SIG-M5 (cell line): ENCODE measurements at regions not wholly inside any gene's neighbourhood (a gene's known extent, or its start where the extent isn't known, plus 50 kb on each side); places are given as distances from the start of the nearest gene placed in this dataset.

Experiments
- DNase-seq: peaks from one replicate; lab custom pipeline; 2025; lab: John Stamatoyannopoulos, UW

- no peak for DNase-seq
These were observed 84.9 kb upstream of the SLC44A3 start for GRCh38 chr1:94734963-94735901.

- no peak for DNase-seq
These were observed 88.3 kb upstream of the SLC44A3 start for GRCh38 chr1:94731891-94732290.

GRCh38 chr1:94730450-94730849 is 89.7 kb upstream of the SLC44A3 start:
- no peak for DNase-seq

GRCh38 chr1:94729267-94729666 is 90.9 kb upstream of the SLC44A3 start:
- DNase-seq = no peak

GRCh38 chr1:94727846-94728715 is 92.1 kb upstream of the SLC44A3 start:
- DNase-seq = no peak

- DNase-seq = no peak
These were observed 93.0 kb upstream of the SLC44A3 start for GRCh38 chr1:94726981-94727685.

- DNase-seq = no peak
These were observed 94.6 kb upstream of the SLC44A3 start for GRCh38 chr1:94725566-94725965.

GRCh38 chr1:94723894-94724293 is 96.3 kb upstream of the SLC44A3 start:
- no peak for DNase-seq

GRCh38 chr1:94723463-94723862 is 96.7 kb upstream of the SLC44A3 start:
- no peak for DNase-seq

- no peak for DNase-seq
These were observed 98.0 kb upstream of the SLC44A3 start for GRCh38 chr1:94722181-94722580.

- peak; percentile 61 for DNase-seq
These were observed 98.9 kb upstream of the SLC44A3 start for GRCh38 chr1:94721240-94721639.

- peak; percentile 44 for DNase-seq
These were observed 100.0 kb upstream of the SLC44A3 start for GRCh38 chr1:94719926-94720793.

GRCh38 chr1:94716965-94717364 is 103.2 kb upstream of the SLC44A3 start:
- DNase-seq = no peak

- no peak for DNase-seq
These were observed 104.8 kb upstream of the SLC44A3 start for GRCh38 chr1:94715321-94715720.

- no peak for DNase-seq
These were observed 105.6 kb upstream of the SLC44A3 start for GRCh38 chr1:94714552-94714951.

GRCh38 chr1:94714152-94714551 is 106.0 kb upstream of the SLC44A3 start:
- DNase-seq = no peak

- peak; percentile 51 for DNase-seq
These were observed 106.5 kb upstream of the SLC44A3 start for GRCh38 chr1:94713472-94714141.

- no peak for DNase-seq
These were observed 110.1 kb upstream of the SLC44A3 start for GRCh38 chr1:94709891-94710581.

- no peak for DNase-seq
These were observed 111.3 kb upstream of the SLC44A3 start for GRCh38 chr1:94708811-94709210.

GRCh38 chr1:94708299-94708685 is 111.9 kb upstream of the SLC44A3 start:
- no peak for DNase-seq
